HEK293T (cell line): ENCODE measurements at regions not wholly inside any gene's neighbourhood (a gene's known extent, or its start where the extent isn't known, plus 50 kb on each side); places are given as distances from the start of the nearest gene placed in this dataset.

ENCODE experiments used
- CTBP1 ChIP-seq: fragments of 450-650 bp; IDR thresholded peaks from 2 replicates; pipeline ENCODE4 v1.6.1; 2016; ENCODE audit warnings: borderline replicate concordance
- HDGF ChIP-seq: fragments of 450-650 bp; IDR thresholded peaks from 2 replicates; pipeline ENCODE4 v1.6.1; 2017; ENCODE audit warnings: antibody characterized with exemption, borderline replicate concordance
- LEF1 ChIP-seq: fragments of 450-650 bp; IDR thresholded peaks from 2 replicates; pipeline ENCODE4 v1.6.1; 2017; ENCODE audit warnings: mild to moderate bottlenecking, borderline replicate concordance
- NFRKB ChIP-seq: fragments of 450-650 bp; IDR thresholded peaks from 2 replicates; pipeline ENCODE4 v1.6.1; 2016; ENCODE audit warnings: mild to moderate bottlenecking, moderate library complexity
- ZNF384 ChIP-seq: fragments of 450-650 bp; IDR thresholded peaks from 2 replicates; pipeline ENCODE4 v1.6.1; 2016
- TF ChIP-seq, protein P1 (sequence below): fragments of 450-650 bp; IDR thresholded peaks from 2 replicates; pipeline ENCODE4 v1.6.1; 2016

- TF ChIP-seq HDGF (no peak), ZNF384 (no peak), LEF1 (no peak), CTBP1 (no peak), NFRKB (no peak)
- TF ChIP-seq, protein P1, sequence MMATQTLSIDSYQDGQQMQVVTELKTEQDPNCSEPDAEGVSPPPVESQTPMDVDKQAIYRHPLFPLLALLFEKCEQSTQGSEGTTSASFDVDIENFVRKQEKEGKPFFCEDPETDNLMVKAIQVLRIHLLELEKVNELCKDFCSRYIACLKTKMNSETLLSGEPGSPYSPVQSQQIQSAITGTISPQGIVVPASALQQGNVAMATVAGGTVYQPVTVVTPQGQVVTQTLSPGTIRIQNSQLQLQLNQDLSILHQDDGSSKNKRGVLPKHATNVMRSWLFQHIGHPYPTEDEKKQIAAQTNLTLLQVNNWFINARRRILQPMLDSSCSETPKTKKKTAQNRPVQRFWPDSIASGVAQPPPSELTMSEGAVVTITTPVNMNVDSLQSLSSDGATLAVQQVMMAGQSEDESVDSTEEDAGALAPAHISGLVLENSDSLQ: no peak
These were observed 117.4 kb upstream of the AFF2 start for GRCh38 chrX:148382983-148383382.
